WTC11 (cell line): ENCODE measurements at regions not wholly inside any gene's neighbourhood (a gene's known extent, or its start where the extent isn't known, plus 50 kb on each side); places are given as distances from the start of the nearest gene placed in this dataset.

Experiments
- ATF1 ChIP-seq: sonication (generic); formaldehyde crosslinking; IDR thresholded peaks from 2 replicates; pipeline ENCODE4 v1.8.1; 2023; ENCODE audit warnings: mild to moderate bottlenecking, moderate library complexity, missing genetic modification reagents
- ETV6 ChIP-seq: sonication (generic); formaldehyde crosslinking; IDR thresholded peaks from 2 replicates; pipeline ENCODE4 v1.8.1; 2022; ENCODE audit warnings: mild to moderate bottlenecking, missing genetic modification reagents
- JUN ChIP-seq: sonication (generic); formaldehyde crosslinking; IDR thresholded peaks from 2 replicates; pipeline ENCODE4 v1.8.0; 2023; ENCODE audit warnings: mild to moderate bottlenecking, missing genetic modification reagents
- MAX ChIP-seq: sonication (generic); formaldehyde crosslinking; IDR thresholded peaks from 2 replicates; pipeline ENCODE4 v1.8.0; 2022; ENCODE audit warnings: mild to moderate bottlenecking, missing genetic modification reagents
- TEAD4 ChIP-seq: sonication (generic); formaldehyde crosslinking; IDR thresholded peaks from 2 replicates; pipeline ENCODE4 v1.8.0; 2022; ENCODE audit warnings: mild to moderate bottlenecking, missing genetic modification reagents
- ZBTB21 ChIP-seq: sonication (generic); formaldehyde crosslinking; IDR thresholded peaks from 2 replicates; pipeline ENCODE4 v1.8.1; 2023; ENCODE audit warnings: mild to moderate bottlenecking, missing genetic modification reagents, borderline replicate concordance
- ZNF671 ChIP-seq: fragments of 250-450 bp; sonication (Bioruptor Pico); IDR thresholded peaks from 2 replicates; pipeline ENCODE4 v1.8.0; 2021; ENCODE audit warnings: mild to moderate bottlenecking
- TF ChIP-seq, protein P1 (sequence below): fragments of 200-600 bp; IDR thresholded peaks from 2 replicates; pipeline ENCODE4 v1.8.0; 2022; ENCODE audit warnings: antibody characterized with exemption

- no peak for TF ChIP-seq ZNF671 (CRISPR knock-in tag)
- TF ChIP-seq, protein P1, sequence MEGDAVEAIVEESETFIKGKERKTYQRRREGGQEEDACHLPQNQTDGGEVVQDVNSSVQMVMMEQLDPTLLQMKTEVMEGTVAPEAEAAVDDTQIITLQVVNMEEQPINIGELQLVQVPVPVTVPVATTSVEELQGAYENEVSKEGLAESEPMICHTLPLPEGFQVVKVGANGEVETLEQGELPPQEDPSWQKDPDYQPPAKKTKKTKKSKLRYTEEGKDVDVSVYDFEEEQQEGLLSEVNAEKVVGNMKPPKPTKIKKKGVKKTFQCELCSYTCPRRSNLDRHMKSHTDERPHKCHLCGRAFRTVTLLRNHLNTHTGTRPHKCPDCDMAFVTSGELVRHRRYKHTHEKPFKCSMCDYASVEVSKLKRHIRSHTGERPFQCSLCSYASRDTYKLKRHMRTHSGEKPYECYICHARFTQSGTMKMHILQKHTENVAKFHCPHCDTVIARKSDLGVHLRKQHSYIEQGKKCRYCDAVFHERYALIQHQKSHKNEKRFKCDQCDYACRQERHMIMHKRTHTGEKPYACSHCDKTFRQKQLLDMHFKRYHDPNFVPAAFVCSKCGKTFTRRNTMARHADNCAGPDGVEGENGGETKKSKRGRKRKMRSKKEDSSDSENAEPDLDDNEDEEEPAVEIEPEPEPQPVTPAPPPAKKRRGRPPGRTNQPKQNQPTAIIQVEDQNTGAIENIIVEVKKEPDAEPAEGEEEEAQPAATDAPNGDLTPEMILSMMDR, result peak; percentile 51
- no peak for TF ChIP-seq JUN
- no peak for TF ChIP-seq ZBTB21
- TF ChIP-seq MAX (CRISPR knock-in tag), result no peak
- TF ChIP-seq TEAD4 (CRISPR knock-in tag), result no peak
- TF ChIP-seq ETV6, result no peak
- no peak for TF ChIP-seq ATF1 (CRISPR knock-in tag)
Measured at GRCh38 chr10:21171197-21171935, 274.3 kb upstream of the NEBL start.
